Parathyroid adenoma (tissue), 2 donors: ENCODE measurements at regions not wholly inside any gene's neighbourhood (a gene's known extent, or its start where the extent isn't known, plus 50 kb on each side); places are given as distances from the start of the nearest gene placed in this dataset.
"Not testable (repeated sequence)": the region's sequence is repeated elsewhere in the genome, so short reads cannot be mapped to it uniquely, and the experiment has no call there.

Experiments
- H2AFZ ChIP-seq: fragments of 300-600 bp; sonication (generic); one replicate; pipeline ENCODE4 v1.7.0; 2017; ENCODE audit warnings: antibody characterized with exemption, mild to moderate bottlenecking
- H3K27ac ChIP-seq: fragments of 300-600 bp; sonication (generic); one replicate; pipeline ENCODE4 v1.7.0; 2017
- H3K27me3 ChIP-seq: fragments of 300-600 bp; sonication (generic); one replicate; pipeline ENCODE4 v1.7.0; 2017; ENCODE audit warnings: low read length; ENCODE audit not compliant: control insufficient read depth, insufficient read depth
- H3K36me3 ChIP-seq: fragments of 300-600 bp; sonication (generic); one replicate; pipeline ENCODE4 v1.7.0; 2017; ENCODE audit warnings: low read length; ENCODE audit not compliant: control insufficient read depth, insufficient read depth
- H3K4me1 ChIP-seq: fragments of 300-600 bp; sonication (generic); one replicate; pipeline ENCODE4 v1.7.0; 2017; ENCODE audit warnings: control low read depth
- H3K4me2 ChIP-seq: fragments of 300-600 bp; sonication (generic); one replicate; pipeline ENCODE4 v1.7.0; 2017; ENCODE audit warnings: low read length
- H3K4me3 ChIP-seq: fragments of 300-600 bp; sonication (generic); one replicate; pipeline ENCODE4 v1.7.0; 2017; ENCODE audit warnings: low read depth, low read length
- H3K79me2 ChIP-seq: fragments of 300-600 bp; sonication (generic); one replicate; pipeline ENCODE4 v1.7.0; 2017; ENCODE audit warnings: control low read depth
- H3K9ac ChIP-seq: fragments of 300-600 bp; sonication (generic); one replicate; pipeline ENCODE4 v1.7.0; 2017; ENCODE audit warnings: mild to moderate bottlenecking
- H3K9me3 ChIP-seq: fragments of 300-600 bp; sonication (generic); one replicate; pipeline ENCODE4 v1.7.0; 2017; ENCODE audit warnings: low read length; ENCODE audit not compliant: control insufficient read depth
- CTCF ChIP-seq: fragments of 300-600 bp; sonication (generic); IDR thresholded peaks from one replicate; pipeline ENCODE4 v1.7.0; 2017; ENCODE audit warnings: antibody characterized with exemption, mild to moderate bottlenecking
- donor health status: primary hyperparathyroidism.

GRCh38 chr16:26860506-26860905 is 206.2 kb upstream of the C16orf82 start:
- TF ChIP-seq CTCF = no peak
- Histone ChIP-seq H3K27me3 (no peaks in the 10 kb centered on the region), H3K4me1 (no peaks in the 10 kb centered on the region), H3K9ac (no peak overlapping the region), H3K27ac (no peak overlapping the region), H3K79me2 (no peaks in the 10 kb centered on the region), H3K36me3 (no peaks in the 10 kb centered on the region), H3K4me2 (no peak overlapping the region), H3K9me3 (no peaks in the 10 kb centered on the region), H2AFZ (no peak overlapping the region), H3K4me3 (no peak overlapping the region)

GRCh38 chr16:26863931-26864330 is 202.8 kb upstream of the C16orf82 start:
- H3K36me3 ChIP-seq = no peaks in the 10 kb centered on the region
- no peak for TF ChIP-seq CTCF

GRCh38 chr16:26874318-26874717 is 192.4 kb upstream of the C16orf82 start:
- H3K4me3 ChIP-seq, H2AFZ ChIP-seq, H3K79me2 ChIP-seq, H3K4me2 ChIP-seq, H3K9me3 ChIP-seq, H3K4me1 ChIP-seq, H3K9ac ChIP-seq, H3K27ac ChIP-seq, H3K27me3 ChIP-seq, H3K36me3 ChIP-seq: not testable (repeated sequence)

More at GRCh38 chr16:26863931-26864330, 202.8 kb upstream of the C16orf82 start:
- no peak overlapping the region for H3K27ac ChIP-seq
- H3K4me1 ChIP-seq = no peaks in the 10 kb centered on the region
- no peaks in the 10 kb centered on the region for H3K27me3 ChIP-seq
- H3K9ac ChIP-seq = no peak overlapping the region
- H3K4me3 ChIP-seq = no peak overlapping the region
- no peaks in the 10 kb centered on the region for H3K9me3 ChIP-seq
- no peak overlapping the region for H2AFZ ChIP-seq
- no peaks in the 10 kb centered on the region for H3K79me2 ChIP-seq
- H3K4me2 ChIP-seq = no peak overlapping the region

GRCh38 chr16:26877421-26877820 is 189.3 kb upstream of the C16orf82 start:
- Histone ChIP-seq H3K36me3 (no peaks in the 10 kb centered on the region), H3K4me2 (no peak overlapping the region), H2AFZ (no peak overlapping the region), H3K4me1 (no peaks in the 10 kb centered on the region), H3K4me3 (no peak overlapping the region), H3K27me3 (no peaks in the 10 kb centered on the region), H3K27ac (no peak overlapping the region), H3K79me2 (no peaks in the 10 kb centered on the region), H3K9me3 (peaks cover 2% of the 10 kb centered on the region), H3K9ac (no peak overlapping the region)
- no peak for TF ChIP-seq CTCF

GRCh38 chr16:26885674-26886073 is 181.1 kb upstream of the C16orf82 start:
- no peak overlapping the region for H3K4me2 ChIP-seq
- no peak overlapping the region for H2AFZ ChIP-seq
- no peaks in the 10 kb centered on the region for H3K4me1 ChIP-seq
- no peaks in the 10 kb centered on the region for H3K27me3 ChIP-seq
- no peaks in the 10 kb centered on the region for H3K36me3 ChIP-seq
- no peaks in the 10 kb centered on the region for H3K79me2 ChIP-seq
- TF ChIP-seq CTCF = no peak
- H3K4me3 ChIP-seq = no peak overlapping the region
- H3K9ac ChIP-seq = no peak overlapping the region
- H3K9me3 ChIP-seq = no peaks in the 10 kb centered on the region
- H3K27ac ChIP-seq = no peak overlapping the region
